ENCODE measurements at regions not wholly inside any gene's neighbourhood (a gene's known extent, or its start where the extent isn't known, plus 50 kb on each side); places are given as distances from the start of the nearest gene placed in this dataset.

- no peak for TF ChIP-seq CTCF (IDR thresholded peaks at IDR 0.05; ENCODE audit: borderline replicate concordance, control extremely low read depth, extremely low read depth, insufficient read depth, missing control alignments)
- DNase-seq (ENCODE audit: low spot score): no peak
- in situ Hi-C loops (cut with MboI; ENCODE audit: low sequenced_read_pairs, unreplicated experiment): no loop called here
Measured at GRCh38 chrX:121231566-121232358, 184.4 kb downstream of the GLUD2 start.

- TF ChIP-seq CTCF (IDR thresholded peaks at IDR 0.05; ENCODE audit: borderline replicate concordance, control extremely low read depth, extremely low read depth, insufficient read depth, missing control alignments): no peak
- DNase-seq (ENCODE audit: low spot score): no peak
- in situ Hi-C loops (cut with MboI; ENCODE audit: low sequenced_read_pairs, unreplicated experiment): no loop called here
Measured at GRCh38 chrX:121236040-121236439, 188.6 kb downstream of the GLUD2 start.

GRCh38 chrX:121238093-121238492, 190.7 kb downstream of the GLUD2 start:
- no peak for DNase-seq (ENCODE audit: low spot score)
- in situ Hi-C loops (cut with MboI; ENCODE audit: low sequenced_read_pairs, unreplicated experiment): no loop called here
- no peak for TF ChIP-seq CTCF (IDR thresholded peaks at IDR 0.05; ENCODE audit: borderline replicate concordance, control extremely low read depth, extremely low read depth, insufficient read depth, missing control alignments)

GRCh38 chrX:121244511-121244910, 197.1 kb downstream of the GLUD2 start:
- no peak for DNase-seq (ENCODE audit: low spot score)
- no peak for TF ChIP-seq CTCF (IDR thresholded peaks at IDR 0.05; ENCODE audit: borderline replicate concordance, control extremely low read depth, extremely low read depth, insufficient read depth, missing control alignments)
- in situ Hi-C loops (cut with MboI; ENCODE audit: low sequenced_read_pairs, unreplicated experiment): no loop called here

- no peak for DNase-seq (ENCODE audit: low spot score)
- no peak for TF ChIP-seq CTCF (IDR thresholded peaks at IDR 0.05; ENCODE audit: borderline replicate concordance, control extremely low read depth, extremely low read depth, insufficient read depth, missing control alignments)
- in situ Hi-C loops (cut with MboI; ENCODE audit: low sequenced_read_pairs, unreplicated experiment): no loop called here
Measured at GRCh38 chrX:121245763-121246162, 198.4 kb downstream of the GLUD2 start.

GRCh38 chrX:121254336-121254735, 206.9 kb downstream of the GLUD2 start:
- in situ Hi-C loops (cut with MboI; ENCODE audit: low sequenced_read_pairs, unreplicated experiment): no loop called here
- TF ChIP-seq CTCF (IDR thresholded peaks at IDR 0.05; ENCODE audit: borderline replicate concordance, control extremely low read depth, extremely low read depth, insufficient read depth, missing control alignments): no peak
- DNase-seq (ENCODE audit: low spot score): no peak
